AG20443 (cell line): ENCODE measurements at regions not wholly inside any gene's neighbourhood (a gene's known extent, or its start where the extent isn't known, plus 50 kb on each side); places are given as distances from the start of the nearest gene placed in this dataset.
"Not testable (repeated sequence)": the region's sequence is repeated elsewhere in the genome, so short reads cannot be mapped to it uniquely, and the experiment has no call there.

Experiments
- DNase-seq: peaks from one replicate; pipeline ENCODE4 v3.0.0; 2012; ENCODE audit warnings: low spot score, mixed read lengths

DNA sequence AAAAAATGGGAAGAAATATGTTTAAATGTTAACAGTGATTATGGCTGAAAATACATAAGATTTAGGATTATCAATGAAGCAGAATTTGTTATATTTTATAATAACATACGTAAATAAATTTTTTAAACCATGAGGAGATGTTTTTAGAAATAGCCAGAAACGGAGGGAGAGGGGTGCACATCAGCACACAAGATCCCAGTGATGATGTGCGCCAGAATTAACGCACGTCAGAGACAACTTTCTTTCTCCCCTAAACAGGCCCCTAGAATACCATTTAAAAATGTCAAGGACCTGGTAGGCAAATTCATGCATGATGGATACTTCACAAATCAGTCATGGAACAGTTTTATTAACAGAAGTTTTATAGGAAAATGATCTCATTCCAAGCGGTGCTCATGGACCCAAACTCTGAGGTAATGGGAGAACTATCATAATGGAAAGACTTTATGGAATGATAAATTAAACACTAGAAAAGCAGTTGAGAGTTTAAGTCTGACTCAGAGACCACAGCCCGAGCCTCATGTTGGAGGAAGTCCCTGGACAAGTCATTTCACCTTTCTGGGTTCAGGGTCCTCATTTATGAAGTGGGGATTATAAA, 258.9 kb upstream of the GAS1 start:
- peak; percentile 54 for DNase-seq

DNA sequence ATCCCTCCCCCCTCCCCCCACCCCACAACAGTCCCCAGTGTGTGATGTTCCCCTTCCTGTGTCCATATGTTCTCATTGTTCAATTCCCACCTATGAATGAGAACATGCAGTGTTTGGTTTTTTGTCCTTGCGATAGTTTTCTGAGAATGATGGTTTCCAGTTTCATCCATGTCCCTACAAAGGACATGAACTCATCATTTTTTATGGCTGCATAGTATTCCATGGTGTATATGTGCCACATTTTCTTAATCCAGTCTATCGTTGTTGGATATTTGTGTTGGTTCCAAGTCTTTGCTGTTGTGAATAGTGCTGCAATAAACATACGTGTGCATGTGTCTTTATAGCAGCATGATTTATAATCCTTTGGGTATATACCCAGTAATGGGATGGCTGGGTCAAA, 263.4 kb upstream of the GAS1 start:
- not testable (repeated sequence) for DNase-seq

DNA sequence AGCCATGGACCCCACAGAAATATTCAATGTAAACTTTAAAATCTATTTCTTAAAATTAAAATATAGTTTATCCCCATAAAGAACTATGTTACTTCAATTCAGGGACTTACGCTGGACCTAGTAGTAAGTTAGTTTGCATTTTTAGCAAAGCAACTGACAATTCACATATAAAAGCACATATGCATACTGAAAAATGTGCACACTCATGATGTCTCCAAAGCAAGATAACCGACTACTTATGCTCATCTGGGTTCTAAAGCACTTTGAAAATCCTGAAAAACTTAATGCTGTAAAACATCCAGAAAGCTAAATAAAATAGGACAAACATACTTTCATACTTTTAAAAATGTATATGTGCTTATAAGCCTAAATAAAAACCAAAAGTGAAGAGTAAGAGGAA, 264.4 kb upstream of the GAS1 start:
- DNase-seq: no peak

DNA sequence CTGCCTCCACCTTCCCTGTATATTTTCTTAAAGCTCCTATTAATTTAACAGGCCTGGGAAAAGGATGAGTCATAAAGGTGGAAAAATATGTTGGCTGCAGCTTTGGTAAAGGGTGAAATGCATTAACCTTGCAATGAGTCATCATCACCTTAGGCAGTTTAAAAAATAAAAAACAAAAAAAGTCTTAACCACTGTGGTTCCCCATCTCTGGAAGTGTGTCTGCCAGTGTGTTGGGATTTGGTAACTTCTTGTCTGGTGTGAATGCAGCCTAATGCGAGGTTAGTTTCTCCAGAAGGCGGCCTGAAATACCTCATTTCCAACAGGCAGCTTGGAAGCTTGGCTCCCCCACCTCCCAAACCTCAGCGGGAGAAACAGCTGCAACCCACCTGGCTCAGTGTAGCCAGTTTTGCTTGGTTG, 265.3 kb upstream of the GAS1 start:
- DNase-seq: no peak

DNA sequence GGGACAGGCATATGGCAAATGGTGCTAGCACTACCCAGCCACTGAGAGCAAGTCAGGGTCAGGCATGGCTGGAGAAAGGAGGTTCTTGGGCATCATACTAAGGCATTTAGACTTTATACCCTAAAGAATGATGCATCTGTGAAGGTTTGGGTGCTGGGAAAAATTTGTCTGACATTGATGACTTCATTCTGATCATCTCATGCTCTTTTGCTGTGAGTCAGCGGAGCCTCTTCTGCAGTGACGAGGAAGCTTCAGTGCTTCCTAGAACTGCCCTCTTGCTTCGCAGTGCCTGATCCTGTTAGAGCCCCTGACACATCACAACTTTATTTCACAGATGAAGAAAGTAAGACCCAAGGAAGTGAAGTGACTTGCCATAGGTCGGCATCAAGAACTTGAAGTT, 266.6 kb upstream of the GAS1 start:
- DNase-seq: peak; percentile 29

DNA sequence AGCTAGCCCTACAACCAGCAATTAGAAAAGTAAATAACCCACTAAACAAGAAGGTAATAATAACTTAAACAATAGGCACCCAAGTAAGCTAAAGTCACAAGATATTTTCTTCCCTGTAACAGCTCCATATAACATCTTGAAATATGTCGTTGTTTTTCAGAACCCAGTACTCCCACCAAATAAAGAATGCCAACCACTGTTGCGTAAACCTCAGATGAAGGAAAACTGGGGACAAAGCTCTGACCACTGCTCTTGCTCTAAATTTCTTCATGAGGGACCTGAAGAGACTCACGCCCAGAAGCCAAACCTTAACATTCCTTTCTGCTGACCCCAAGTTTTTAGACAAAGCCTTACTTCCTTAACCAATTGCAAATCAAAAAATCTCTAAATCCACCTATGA, 267.7 kb upstream of the GAS1 start:
- DNase-seq: no peak

DNA sequence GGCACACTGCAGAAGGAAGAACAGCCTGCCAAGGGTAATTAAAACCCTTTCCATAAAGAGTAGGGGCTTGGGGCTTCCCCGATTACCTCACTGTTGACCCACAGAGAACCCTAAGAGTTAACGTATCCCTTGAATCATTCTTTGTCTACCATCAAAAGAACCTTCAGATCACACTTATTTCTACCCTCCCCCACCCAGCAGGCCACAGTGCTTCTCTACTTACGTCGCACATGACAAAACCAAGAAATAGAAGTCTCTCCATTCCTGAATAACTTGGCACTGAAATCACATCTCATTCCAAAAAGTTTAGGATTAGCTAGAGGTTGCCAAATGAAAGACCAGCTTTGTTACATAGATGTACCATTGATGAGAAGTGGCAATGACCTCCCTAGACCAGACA, 268.7 kb upstream of the GAS1 start:
- DNase-seq: no peak

DNA sequence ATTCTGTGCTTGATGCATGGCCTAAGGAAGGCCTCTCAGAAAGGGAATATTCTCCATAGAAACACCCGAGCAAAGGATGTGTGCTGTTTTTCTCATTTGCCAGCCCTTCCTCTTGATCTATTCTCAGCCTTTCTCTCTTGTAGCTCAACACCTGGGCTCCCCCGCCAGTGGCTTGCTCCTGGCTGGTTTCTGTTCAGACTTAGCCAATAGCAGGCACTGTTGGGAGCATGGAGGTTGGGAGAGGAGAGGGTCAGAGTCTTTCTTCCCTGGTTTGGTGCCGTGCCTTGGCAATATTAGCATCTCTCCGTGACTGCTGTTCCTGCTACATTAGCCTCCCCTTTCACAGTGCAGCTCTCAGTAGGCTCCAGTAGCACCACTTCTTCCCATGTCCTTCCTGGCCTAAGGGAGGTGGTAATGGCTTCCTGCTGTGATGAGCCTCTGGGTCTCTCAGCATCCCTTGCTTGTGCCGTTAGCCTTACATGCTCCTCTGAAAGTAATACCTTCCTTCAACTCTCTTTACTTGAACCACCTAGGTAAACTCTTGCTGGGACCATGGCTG, 269.7 kb upstream of the GAS1 start:
- no peak for DNase-seq

DNA sequence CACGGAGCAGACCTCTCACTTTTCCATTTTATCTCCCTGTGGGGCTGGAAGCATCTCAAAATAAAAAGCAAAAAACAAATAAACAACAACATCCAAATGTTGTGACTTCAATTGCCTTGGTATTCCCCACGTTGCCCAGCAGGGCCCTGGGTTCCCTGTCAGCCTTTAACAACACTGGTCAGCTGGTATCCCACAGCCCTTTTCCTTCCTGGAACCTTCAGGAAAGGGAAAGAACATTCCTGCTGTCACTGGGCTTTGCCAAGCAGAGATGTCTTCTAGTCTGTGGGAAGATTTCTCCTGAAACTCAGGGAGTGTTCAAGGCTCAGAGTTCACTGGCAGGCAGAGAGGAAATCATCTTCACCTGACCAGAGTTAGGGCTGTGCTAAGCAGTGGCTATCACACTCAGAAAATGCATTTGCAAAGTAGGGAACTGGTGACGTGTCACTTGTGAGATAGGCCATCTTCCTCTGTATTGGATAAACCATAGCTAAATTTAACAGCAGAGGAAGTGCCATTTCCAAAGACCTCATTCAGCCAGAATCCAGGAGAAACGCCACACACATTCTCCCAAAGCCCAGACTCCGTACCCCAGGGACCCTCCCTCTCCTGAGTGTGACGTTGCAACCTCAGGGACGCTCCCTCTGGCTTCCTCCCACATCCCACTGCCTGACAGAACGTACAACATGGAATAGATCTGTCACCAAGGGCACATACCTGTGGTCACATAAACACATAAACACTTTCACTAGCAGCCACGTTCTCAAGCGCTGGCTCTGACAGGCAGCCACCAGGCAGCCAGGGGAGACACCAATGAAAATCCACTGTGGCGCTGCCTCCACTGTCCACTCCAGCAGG, 274.0 kb upstream of the DAPK1 start:
- peak; percentile 53 for DNase-seq

DNA sequence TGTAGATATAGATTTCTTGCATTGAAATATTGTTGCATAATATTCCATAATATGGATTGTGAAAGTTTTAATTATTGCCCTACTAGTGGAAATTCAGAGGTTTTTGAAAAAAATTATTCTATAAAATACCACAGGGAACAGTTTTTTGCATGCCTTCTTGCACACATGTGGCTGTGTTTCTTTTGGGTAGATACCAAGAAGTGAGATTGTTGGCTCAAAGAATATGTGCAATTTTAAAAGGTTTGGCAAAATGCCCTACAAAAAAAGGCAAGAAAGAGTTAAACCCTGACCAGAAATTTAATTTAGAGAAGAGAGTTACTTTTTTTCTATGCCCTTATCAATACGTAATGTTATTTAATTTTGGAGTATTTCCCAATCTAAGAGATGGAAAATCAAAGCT, 270.8 kb upstream of the DAPK1 start:
- DNase-seq: no peak

DNA sequence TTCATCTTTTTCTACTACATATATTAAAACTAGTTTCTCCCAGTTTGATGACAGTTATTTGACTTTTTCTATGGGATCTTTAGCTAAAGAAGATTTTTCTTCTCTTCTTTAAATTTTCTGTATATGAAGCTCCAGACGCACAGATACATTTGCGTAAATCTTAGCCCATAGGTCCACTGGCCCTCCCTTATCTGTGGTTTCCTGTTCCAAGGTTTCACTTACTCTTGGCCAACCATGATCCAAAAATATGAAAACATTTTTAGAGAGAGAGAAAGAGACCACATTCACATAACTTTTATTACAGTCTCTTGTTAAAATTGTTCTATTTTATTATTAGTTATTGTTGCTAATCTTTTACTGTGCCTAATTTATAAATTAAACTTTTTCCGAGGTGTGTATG, 270.2 kb upstream of the DAPK1 start:
- DNase-seq: no peak

DNA sequence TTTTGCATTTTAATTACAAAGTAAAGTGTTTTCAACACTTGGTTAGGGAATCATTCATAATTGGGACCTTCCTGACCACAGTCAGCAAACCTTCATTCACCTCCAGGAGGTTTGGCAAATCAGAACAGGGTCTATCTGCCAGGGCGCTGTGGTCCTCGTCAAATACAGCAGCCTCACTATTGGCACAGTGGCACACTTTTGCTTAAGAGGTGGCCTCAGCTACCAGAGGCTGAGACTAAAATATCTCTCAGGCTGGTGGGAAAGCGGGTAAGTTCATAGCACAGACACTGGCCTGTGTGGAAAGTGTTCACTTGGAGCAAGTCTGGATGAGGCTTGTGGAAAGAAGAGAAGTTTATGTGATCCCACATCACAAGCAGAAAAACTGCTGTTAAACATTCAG, 268.6 kb upstream of the DAPK1 start:
- DNase-seq: no peak

DNA sequence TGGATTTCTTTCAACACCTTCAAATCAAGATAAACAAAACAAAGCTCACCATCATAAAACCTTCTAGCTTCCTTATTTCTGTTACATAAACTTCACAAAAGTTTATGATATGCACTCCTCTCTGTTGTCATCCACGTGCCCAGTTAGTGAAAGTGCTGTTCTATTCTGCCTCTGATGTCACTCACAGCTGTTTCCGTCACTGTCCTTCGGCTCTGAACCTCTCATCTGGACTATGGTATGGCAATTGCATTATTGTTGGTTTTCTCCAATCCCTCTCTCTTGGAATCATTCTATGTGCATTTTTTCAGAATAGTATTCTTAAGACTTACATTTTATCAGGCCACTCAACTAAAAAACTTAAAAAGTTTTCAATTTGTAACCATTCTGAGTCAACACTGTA, 264.2 kb upstream of the DAPK1 start:
- no peak for DNase-seq

DNA sequence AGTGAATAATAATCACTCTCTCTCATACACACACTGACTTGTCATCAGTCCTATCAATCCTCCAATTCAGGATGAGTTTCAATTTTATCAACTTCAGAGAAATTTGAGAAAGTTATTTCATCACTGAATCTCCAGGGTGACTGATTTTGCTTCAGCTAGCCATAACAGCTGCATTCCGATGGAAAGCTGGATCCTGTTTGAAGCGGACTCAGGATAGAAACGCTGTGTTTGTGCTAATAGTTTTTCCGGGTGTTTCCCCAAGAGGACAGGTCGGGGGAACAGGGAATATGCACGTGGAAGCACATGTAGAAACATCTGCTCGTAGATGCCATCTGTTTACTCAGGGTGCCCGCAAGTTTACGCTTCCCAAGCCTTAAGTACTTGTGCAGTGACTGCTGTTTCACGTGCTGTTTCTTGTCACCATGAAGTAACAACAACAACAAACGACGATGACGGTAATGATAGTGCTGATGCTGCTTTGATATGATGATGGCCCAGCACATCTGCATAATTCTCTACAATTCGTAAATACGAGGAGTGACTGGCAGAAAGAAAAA, 263.7 kb upstream of the DAPK1 start:
- no peak for DNase-seq

DNA sequence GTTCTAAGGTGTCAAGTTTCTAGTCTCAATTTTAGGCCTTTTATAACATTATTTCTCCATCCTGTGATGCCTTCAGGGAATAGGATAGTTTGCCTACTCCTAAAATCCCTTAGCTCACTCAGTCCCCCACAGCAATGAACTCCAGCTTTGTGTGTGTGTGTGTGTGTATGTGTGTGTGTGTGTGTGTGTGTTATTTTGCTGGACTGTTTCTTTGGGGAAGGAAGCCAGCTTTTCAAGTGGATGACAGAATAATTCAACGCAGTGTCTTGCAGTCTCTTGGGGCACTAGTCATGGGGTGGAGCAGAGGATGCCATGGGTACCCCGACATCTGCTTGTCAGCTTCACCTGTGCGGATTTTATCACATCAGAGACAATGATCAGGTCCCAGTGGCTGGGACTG, 262.8 kb upstream of the DAPK1 start:
- no peak for DNase-seq

DNA sequence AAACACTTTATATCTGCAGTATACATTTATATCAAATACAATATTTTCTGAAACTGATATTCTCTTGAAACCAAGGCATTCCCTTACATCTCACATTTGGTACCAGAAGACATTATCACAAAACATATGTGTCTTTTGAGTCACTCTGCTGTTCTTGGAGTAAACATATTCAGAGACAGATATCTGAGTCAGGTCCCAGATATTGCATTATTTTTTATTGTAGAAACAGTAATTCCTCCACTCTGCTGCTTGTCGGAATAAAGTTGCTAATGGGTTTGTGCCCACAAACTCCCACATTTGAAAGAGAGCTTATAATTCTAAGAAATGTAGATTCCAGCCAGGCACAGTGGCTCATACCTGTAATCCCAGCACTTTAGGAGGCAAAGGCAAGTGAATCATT, 261.1 kb upstream of the DAPK1 start:
- DNase-seq: no peak

DNA sequence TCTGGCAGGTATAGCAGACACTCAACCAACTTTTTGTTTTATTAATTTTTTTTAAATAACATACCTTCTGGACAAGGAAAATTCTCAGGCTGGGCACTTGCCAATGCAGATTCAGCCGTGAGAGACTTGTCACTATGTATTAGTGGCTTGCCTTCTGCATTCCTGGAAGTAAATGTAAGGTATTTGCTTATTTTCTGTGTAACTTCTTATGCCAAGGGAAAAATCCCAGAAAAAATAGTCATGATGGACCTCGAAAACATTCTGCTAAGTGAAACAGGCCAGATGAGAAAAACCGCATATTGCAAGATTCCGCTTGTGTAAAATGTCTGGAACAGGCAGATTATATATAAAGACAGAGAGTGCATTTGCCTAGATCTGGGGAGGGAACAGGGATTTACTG, 260.3 kb upstream of the DAPK1 start:
- DNase-seq: no peak

DNA sequence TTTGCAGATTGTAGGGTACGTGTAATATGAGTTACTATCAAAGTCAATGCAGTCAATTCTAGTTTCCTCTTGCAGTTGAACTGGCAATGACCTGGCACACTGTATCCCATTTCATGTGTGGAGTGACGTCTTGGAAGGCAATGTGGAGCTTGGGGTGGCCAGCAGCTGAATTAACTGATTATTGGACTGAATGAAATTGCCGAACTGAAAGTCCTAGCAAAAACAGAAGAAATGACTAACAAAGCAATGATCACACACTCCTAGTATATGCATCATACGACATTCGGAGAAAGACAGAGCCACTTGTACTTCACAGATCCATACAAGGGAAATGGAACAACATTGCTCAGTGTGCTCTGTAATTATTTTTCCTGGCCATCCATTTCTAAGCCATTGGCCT, 259.1 kb upstream of the DAPK1 start:
- no peak for DNase-seq

DNA sequence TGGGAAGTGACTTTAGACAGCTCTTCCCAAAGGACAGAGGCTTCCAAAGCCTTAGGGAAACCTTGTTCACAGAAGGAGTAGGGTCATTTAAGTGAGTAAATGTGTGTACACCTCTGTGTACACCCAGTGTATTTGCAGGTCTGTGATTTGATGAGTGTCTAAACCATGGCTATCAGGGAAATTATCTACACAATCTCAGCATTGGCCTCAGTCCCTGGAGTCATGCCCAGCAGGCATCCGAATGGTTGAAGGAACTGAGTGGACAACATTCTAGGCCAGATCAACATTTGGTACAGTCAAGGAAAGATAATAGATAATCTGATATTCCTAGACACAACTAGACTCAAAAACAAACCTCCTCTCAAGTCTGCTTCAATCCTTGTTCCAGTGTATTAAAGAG, 258.4 kb upstream of the DAPK1 start:
- no peak for DNase-seq

DNA sequence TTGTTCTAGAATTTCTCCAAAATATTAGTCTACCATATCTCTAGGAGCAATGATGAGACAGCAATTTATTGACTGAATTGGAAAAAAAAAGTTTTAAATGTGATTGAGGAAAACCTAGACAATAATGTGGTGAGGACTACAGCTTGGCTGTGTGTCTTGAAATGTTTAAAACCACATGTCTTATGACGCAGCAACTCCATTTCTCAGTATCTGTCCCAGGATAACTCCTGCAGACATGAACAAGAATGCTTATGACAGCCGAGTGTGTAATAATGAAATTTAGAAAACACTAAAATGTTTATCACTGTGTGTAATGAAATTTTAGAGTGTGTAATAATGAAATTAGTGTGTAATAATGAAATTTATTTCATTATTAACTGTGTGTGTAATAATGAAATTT, 254.1 kb upstream of the DAPK1 start:
- no peak for DNase-seq

DNA sequence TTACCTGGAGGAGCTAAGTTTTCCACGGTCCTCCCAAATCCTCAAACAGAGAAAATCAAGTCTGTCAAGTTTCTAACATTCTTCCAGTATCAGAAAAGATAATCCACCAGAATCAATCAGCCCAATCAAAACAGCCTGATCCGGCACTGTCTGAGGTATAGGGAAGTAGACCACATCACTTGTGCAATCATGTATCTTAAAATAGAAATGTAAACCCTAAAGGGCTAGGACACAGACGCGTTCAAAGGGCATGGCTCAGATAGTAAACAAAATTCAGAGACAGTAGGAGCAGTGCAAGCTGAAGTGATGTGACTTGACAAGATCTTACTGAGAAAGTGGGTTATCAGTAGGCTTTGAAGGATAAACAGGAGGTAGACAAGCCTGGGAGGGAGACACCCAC, 252.4 kb upstream of the DAPK1 start:
- no peak for DNase-seq

DNA sequence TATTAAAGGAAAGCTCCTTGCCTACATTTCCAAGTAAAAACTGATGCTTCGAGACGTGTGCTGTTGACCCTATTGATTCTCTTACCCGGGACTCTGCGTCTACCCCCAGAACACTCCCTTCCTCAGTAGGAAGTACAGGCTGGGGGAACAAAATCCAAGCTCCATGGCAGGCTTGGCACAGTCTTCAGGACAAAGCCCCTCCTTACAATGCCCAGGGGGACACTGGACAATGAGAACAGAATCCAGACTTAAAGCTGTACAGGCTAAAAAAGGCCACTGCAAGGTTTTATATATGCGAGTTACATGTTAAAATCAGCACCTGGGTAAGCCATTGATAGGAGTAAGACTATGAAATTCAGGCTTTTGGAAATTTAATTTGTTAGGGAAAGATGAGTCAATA, 250.6 kb upstream of the DAPK1 start:
- no peak for DNase-seq

DNA sequence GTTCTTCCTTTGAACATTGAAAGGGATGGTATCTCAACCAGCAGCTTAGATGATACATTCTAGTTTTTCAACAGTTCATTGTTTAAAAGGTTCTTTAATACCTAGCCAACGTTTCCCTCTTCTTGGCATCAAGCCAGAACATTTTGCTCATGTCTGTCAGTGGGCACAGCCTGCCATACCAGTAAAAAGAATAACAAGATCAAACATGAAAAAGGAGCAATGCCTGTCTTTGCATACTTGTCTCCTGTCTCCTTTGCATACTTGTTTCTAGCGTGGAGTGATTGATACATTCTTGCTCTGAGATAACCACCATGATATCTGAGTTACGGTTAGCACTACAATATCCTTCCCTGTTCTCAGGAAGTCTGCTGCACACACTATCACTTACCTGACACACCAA, 248.6 kb upstream of the DAPK1 start:
- DNase-seq: no peak
